Transverse colon (tissue), 3 donors: ENCODE measurements at regions not wholly inside any gene's neighbourhood (a gene's known extent, or its start where the extent isn't known, plus 50 kb on each side); places are given as distances from the start of the nearest gene placed in this dataset.

ENCODE experiments used
- EP300 ChIP-seq: sonication (generic); formaldehyde crosslinking; IDR thresholded peaks from one replicate; pipeline ENCODE4 v1.6.1; 2017; ENCODE audit warnings: antibody characterized with exemption, low read depth
- POLR2A ChIP-seq: fragments of 450-650 bp; IDR thresholded peaks from one replicate; pipeline ENCODE4 v1.6.1; 2016; ENCODE audit warnings: antibody characterized with exemption, mild to moderate bottlenecking, moderate library complexity
- POLR2AphosphoS5 ChIP-seq, 3 donors: sonication (generic); formaldehyde crosslinking; IDR thresholded peaks; one replicate each; pipeline ENCODE4 v1.6.1; 2016; ENCODE audit warnings: antibody characterized with exemption in 3 of 3

DNA sequence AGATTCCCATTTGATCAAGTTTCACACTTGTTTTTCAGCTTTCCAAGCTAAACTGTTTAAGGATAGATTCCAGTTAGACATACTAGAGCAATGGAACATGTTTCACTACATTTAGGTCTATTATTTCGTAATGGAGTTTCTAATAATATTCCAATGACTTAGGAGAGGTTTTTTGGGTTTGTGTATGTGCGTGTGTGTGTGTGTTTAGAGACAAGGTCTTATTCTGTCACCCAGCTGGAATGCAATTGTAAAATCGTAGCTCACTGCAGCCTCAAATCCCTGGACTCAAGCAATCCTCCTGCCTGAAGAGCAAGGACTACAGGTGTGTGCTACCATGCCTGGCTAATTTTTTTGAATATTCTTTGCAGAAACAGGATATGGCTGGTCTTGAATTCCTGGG lies 426.3 kb downstream of the ZFHX3 start:
- no peak for TF ChIP-seq EP300
- TF ChIP-seq POLR2AphosphoS5 (IDR thresholded peaks at IDR 0.05), result no peak
- no peak for TF ChIP-seq POLR2A
